ENCODE measurements at regions not wholly inside any gene's neighbourhood (a gene's known extent, or its start where the extent isn't known, plus 50 kb on each side); places are given as distances from the start of the nearest gene placed in this dataset.

GRCh38 chr11:57087991-57088390, 93.8 kb upstream of the LRRC55 start:
- TF ChIP-seq CTCF (conservative IDR thresholded peaks at IDR 0.05 in 1 of 2, IDR thresholded peaks at IDR 0.05 in 1 of 2; ENCODE audit: low read depth in 1 of 2, low read length in 2 of 2) (no peak), EZH2 (IDR thresholded peaks at IDR 0.05; ENCODE audit: low read length, missing control alignments) (no peak)
